ENCODE measurements at regions not wholly inside any gene's neighbourhood (a gene's known extent, or its start where the extent isn't known, plus 50 kb on each side); places are given as distances from the start of the nearest gene placed in this dataset.
"Not testable (repeated sequence)": the region's sequence is repeated elsewhere in the genome, so short reads cannot be mapped to it uniquely, and the experiment has no call there.

- no peaks in the 10 kb centered on the region for H3K36me3 Mint-ChIP-seq
- no peak overlapping the region for H3K4me3 Mint-ChIP-seq
- peaks cover 0 to 3% (median 0%) of the 10 kb centered on the region in 7 donors for H3K9me3 Mint-ChIP-seq
- Histone ChIP-seq H3K36me3 (ENCODE audit: control insufficient read depth, insufficient read depth, low read length) (no peaks in the 10 kb centered on the region), H3K9me3 (ENCODE audit: control insufficient read depth in 2 of 2, low read length in 2 of 2) (no peaks in the 10 kb centered on the region), H3K27me3 (ENCODE audit: control insufficient read depth, insufficient read depth, low read length) (no peaks in the 10 kb centered on the region), H3K4me3 (ENCODE audit: low read depth, low read length) (no peak overlapping the region), H3K4me1 (ENCODE audit: control insufficient read depth, insufficient read depth, low read length, poor library complexity, severe bottlenecking) (no peaks in the 10 kb centered on the region), H3K27ac (ENCODE audit: insufficient read depth, low read length, poor library complexity, severe bottlenecking) (no peak overlapping the region)
- ATAC-seq (ENCODE audit: low read depth in 2 of 2) (no peak), DNase-seq (no peak)
- no peaks in the 10 kb centered on the region for H3K4me1 Mint-ChIP-seq
- H3K27ac Mint-ChIP-seq = no peak overlapping the region
- peaks cover 5% of the 10 kb centered on the region for H3K27me3 Mint-ChIP-seq
Observed at GRCh38 chr3:115204475-115204874, 57.4 kb upstream of the ZBTB20 start.

- no peaks in the 10 kb centered on the region for H3K36me3 Mint-ChIP-seq
- no peak overlapping the region for H3K27ac ChIP-seq (ENCODE audit: insufficient read depth, low read length, poor library complexity, severe bottlenecking)
- peaks cover 0 to 1% (median 0%) of the 10 kb centered on the region in 7 donors for H3K9me3 Mint-ChIP-seq
- no peaks in the 10 kb centered on the region for H3K9me3 ChIP-seq (ENCODE audit: control insufficient read depth in 2 of 2, low read length in 2 of 2)
- ATAC-seq (ENCODE audit: low read depth in 2 of 2) = no peak
- no peaks in the 10 kb centered on the region for H3K4me1 ChIP-seq (ENCODE audit: control insufficient read depth, insufficient read depth, low read length, poor library complexity, severe bottlenecking)
- no peak for DNase-seq
- no peak overlapping the region for H3K4me3 ChIP-seq (ENCODE audit: low read depth, low read length)
- H3K27me3 ChIP-seq (ENCODE audit: control insufficient read depth, insufficient read depth, low read length) = no peaks in the 10 kb centered on the region
- H3K36me3 ChIP-seq (ENCODE audit: control insufficient read depth, insufficient read depth, low read length) = no peaks in the 10 kb centered on the region
- peaks cover 0 to 3% (median 0%) of the 10 kb centered on the region in 4 donors for H3K4me1 Mint-ChIP-seq
- no peak overlapping the region for H3K4me3 Mint-ChIP-seq
- H3K27ac Mint-ChIP-seq = no peak overlapping the region
- no peaks in the 10 kb centered on the region for H3K27me3 Mint-ChIP-seq
Observed at GRCh38 chr3:115208066-115208750, 61.1 kb upstream of the ZBTB20 start.

- Mint-ChIP-seq H3K9me3 (peaks cover 0 to 1% (median 0%) of the 10 kb centered on the region in 7 donors), H3K27me3 (no peaks in the 10 kb centered on the region), H3K4me3 (no peak overlapping the region), H3K36me3 (peaks cover 3% of the 10 kb centered on the region), H3K4me1 (peaks cover 0 to 3% (median 0%) of the 10 kb centered on the region in 4 donors), H3K27ac (no peak overlapping the region)
- Histone ChIP-seq H3K36me3 (ENCODE audit: control insufficient read depth, insufficient read depth, low read length) (no peaks in the 10 kb centered on the region), H3K27ac (ENCODE audit: insufficient read depth, low read length, poor library complexity, severe bottlenecking) (no peak overlapping the region), H3K9me3 (ENCODE audit: control insufficient read depth in 2 of 2, low read length in 2 of 2) (no peaks in the 10 kb centered on the region), H3K27me3 (ENCODE audit: control insufficient read depth, insufficient read depth, low read length) (no peaks in the 10 kb centered on the region), H3K4me3 (ENCODE audit: low read depth, low read length) (no peak overlapping the region), H3K4me1 (ENCODE audit: control insufficient read depth, insufficient read depth, low read length, poor library complexity, severe bottlenecking) (no peaks in the 10 kb centered on the region)
- DNase-seq (no peak), ATAC-seq (ENCODE audit: low read depth in 2 of 2) (no peak)
Observed at GRCh38 chr3:115211810-115212492, 64.9 kb upstream of the ZBTB20 start.

- ATAC-seq (ENCODE audit: low read depth in 2 of 2) (no peak), DNase-seq (no peak)
- H3K36me3 ChIP-seq (ENCODE audit: control insufficient read depth, insufficient read depth, low read length) = no peaks in the 10 kb centered on the region
- Mint-ChIP-seq H3K27me3 (no peaks in the 10 kb centered on the region), H3K36me3 (peaks cover 3% of the 10 kb centered on the region), H3K4me3 (no peak overlapping the region), H3K9me3 (peaks cover 0 to 1% (median 0%) of the 10 kb centered on the region in 7 donors), H3K27ac (no peak overlapping the region), H3K4me1 (peaks cover 0 to 3% (median 0%) of the 10 kb centered on the region in 4 donors)
- H3K9me3 ChIP-seq (ENCODE audit: control insufficient read depth in 2 of 2, low read length in 2 of 2) = no peaks in the 10 kb centered on the region
- H3K4me3 ChIP-seq (ENCODE audit: low read depth, low read length) = no peak overlapping the region
- no peak overlapping the region for H3K27ac ChIP-seq (ENCODE audit: insufficient read depth, low read length, poor library complexity, severe bottlenecking)
- no peaks in the 10 kb centered on the region for H3K4me1 ChIP-seq (ENCODE audit: control insufficient read depth, insufficient read depth, low read length, poor library complexity, severe bottlenecking)
- H3K27me3 ChIP-seq (ENCODE audit: control insufficient read depth, insufficient read depth, low read length) = peaks cover 3% of the 10 kb centered on the region
Observed at GRCh38 chr3:115212615-115213014, 65.5 kb upstream of the ZBTB20 start.

GRCh38 chr3:115213052-115213451 lies 66.0 kb upstream of the ZBTB20 start:
- H3K4me3 ChIP-seq (ENCODE audit: low read depth, low read length); H3K27ac Mint-ChIP-seq; H3K27me3 Mint-ChIP-seq; H3K27ac ChIP-seq (ENCODE audit: insufficient read depth, low read length, poor library complexity, severe bottlenecking); H3K4me3 Mint-ChIP-seq; H3K4me1 ChIP-seq (ENCODE audit: control insufficient read depth, insufficient read depth, low read length, poor library complexity, severe bottlenecking); DNase-seq; H3K9me3 ChIP-seq (ENCODE audit: control insufficient read depth in 2 of 2, low read length in 2 of 2); H3K9me3 Mint-ChIP-seq; ATAC-seq (ENCODE audit: low read depth in 2 of 2); H3K27me3 ChIP-seq (ENCODE audit: control insufficient read depth, insufficient read depth, low read length); H3K4me1 Mint-ChIP-seq; H3K36me3 ChIP-seq (ENCODE audit: control insufficient read depth, insufficient read depth, low read length); H3K36me3 Mint-ChIP-seq: not testable (repeated sequence)

GRCh38 chr3:115217292-115217677 lies 70.2 kb upstream of the ZBTB20 start:
- Mint-ChIP-seq H3K27ac (no peak overlapping the region), H3K27me3 (no peaks in the 10 kb centered on the region), H3K9me3 (no peaks in the 10 kb centered on the region), H3K4me3 (no peak overlapping the region), H3K4me1 (no peaks in the 10 kb centered on the region), H3K36me3 (peaks cover 3% of the 10 kb centered on the region)
- no peak overlapping the region for H3K4me3 ChIP-seq (ENCODE audit: low read depth, low read length)
- ATAC-seq (ENCODE audit: low read depth in 2 of 2) (no peak), DNase-seq (no peak)
- no peaks in the 10 kb centered on the region for H3K4me1 ChIP-seq (ENCODE audit: control insufficient read depth, insufficient read depth, low read length, poor library complexity, severe bottlenecking)
- H3K36me3 ChIP-seq (ENCODE audit: control insufficient read depth, insufficient read depth, low read length) = no peaks in the 10 kb centered on the region
- H3K9me3 ChIP-seq (ENCODE audit: control insufficient read depth in 2 of 2, low read length in 2 of 2) = no peaks in the 10 kb centered on the region
- no peak overlapping the region for H3K27ac ChIP-seq (ENCODE audit: insufficient read depth, low read length, poor library complexity, severe bottlenecking)
- peaks cover 3% of the 10 kb centered on the region for H3K27me3 ChIP-seq (ENCODE audit: control insufficient read depth, insufficient read depth, low read length)

GRCh38 chr3:115217678-115218451 lies 70.8 kb upstream of the ZBTB20 start:
- H3K36me3 Mint-ChIP-seq = peaks cover 3% of the 10 kb centered on the region
- H3K4me3 Mint-ChIP-seq = no peak overlapping the region
- H3K27me3 ChIP-seq (ENCODE audit: control insufficient read depth, insufficient read depth, low read length) = peaks cover 3% of the 10 kb centered on the region
- no peaks in the 10 kb centered on the region for H3K9me3 Mint-ChIP-seq
- no peaks in the 10 kb centered on the region for H3K9me3 ChIP-seq (ENCODE audit: control insufficient read depth in 2 of 2, low read length in 2 of 2)
- H3K36me3 ChIP-seq (ENCODE audit: control insufficient read depth, insufficient read depth, low read length) = no peaks in the 10 kb centered on the region
- ATAC-seq (ENCODE audit: low read depth in 2 of 2) = no peak
- no peak overlapping the region for H3K27ac ChIP-seq (ENCODE audit: insufficient read depth, low read length, poor library complexity, severe bottlenecking)
- peaks cover 2% of the 10 kb centered on the region for H3K27me3 Mint-ChIP-seq
- no peak overlapping the region for H3K27ac Mint-ChIP-seq
- no peaks in the 10 kb centered on the region for H3K4me1 ChIP-seq (ENCODE audit: control insufficient read depth, insufficient read depth, low read length, poor library complexity, severe bottlenecking)
- H3K4me3 ChIP-seq (ENCODE audit: low read depth, low read length) = no peak overlapping the region
- H3K4me1 Mint-ChIP-seq = no peaks in the 10 kb centered on the region
- DNase-seq = peak in 2 of 3 donors; percentile 1 to 32

Measured in CD4-positive, CD25-positive, alpha-beta regulatory T cell (primary cell).